ENCODE measurements at regions not wholly inside any gene's neighbourhood (a gene's known extent, or its start where the extent isn't known, plus 50 kb on each side); places are given as distances from the start of the nearest gene placed in this dataset.

DNA sequence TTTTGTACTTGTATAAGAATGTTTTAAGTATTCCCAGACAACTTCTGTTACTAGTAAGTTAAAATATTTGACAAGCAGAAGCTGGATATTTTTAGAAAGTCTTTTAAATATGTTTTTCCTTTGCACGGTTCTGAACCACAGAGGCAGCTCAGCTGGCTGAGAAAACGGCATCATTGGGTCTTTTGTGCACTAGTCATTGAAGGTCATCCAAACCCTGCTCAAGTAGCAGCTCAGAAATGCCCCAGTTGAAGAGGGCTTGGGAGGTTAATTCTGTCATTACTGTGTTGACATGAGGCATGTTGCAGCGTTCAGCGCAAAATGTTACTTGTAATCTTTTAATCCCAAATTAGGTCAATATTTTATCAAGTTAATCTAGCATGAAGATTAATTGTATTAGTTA is 383.7 kb upstream of the FAM241A start:
- Histone ChIP-seq H3K36me3 (no peaks in the 10 kb centered on the region), H3K27ac (no peak overlapping the region), H3K4me1 (no peaks in the 10 kb centered on the region), H3K27me3 (no peaks in the 10 kb centered on the region), H3K9me3 (peaks cover 0 to 15% (median 0%) of the 10 kb centered on the region in 11 donors), H3K4me3 (no peak overlapping the region)
- intact Hi-C loops (cut with DNase I): no loop called here
- TF ChIP-seq, protein P1, sequence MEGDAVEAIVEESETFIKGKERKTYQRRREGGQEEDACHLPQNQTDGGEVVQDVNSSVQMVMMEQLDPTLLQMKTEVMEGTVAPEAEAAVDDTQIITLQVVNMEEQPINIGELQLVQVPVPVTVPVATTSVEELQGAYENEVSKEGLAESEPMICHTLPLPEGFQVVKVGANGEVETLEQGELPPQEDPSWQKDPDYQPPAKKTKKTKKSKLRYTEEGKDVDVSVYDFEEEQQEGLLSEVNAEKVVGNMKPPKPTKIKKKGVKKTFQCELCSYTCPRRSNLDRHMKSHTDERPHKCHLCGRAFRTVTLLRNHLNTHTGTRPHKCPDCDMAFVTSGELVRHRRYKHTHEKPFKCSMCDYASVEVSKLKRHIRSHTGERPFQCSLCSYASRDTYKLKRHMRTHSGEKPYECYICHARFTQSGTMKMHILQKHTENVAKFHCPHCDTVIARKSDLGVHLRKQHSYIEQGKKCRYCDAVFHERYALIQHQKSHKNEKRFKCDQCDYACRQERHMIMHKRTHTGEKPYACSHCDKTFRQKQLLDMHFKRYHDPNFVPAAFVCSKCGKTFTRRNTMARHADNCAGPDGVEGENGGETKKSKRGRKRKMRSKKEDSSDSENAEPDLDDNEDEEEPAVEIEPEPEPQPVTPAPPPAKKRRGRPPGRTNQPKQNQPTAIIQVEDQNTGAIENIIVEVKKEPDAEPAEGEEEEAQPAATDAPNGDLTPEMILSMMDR (IDR thresholded peaks at IDR 0.05): no peak
- ATAC-seq: no peak
- DNase-seq: no peak
- 23 to 26% methylated on average over 4 of the region's 4 CpGs for WGBS, 2 donors

DNA sequence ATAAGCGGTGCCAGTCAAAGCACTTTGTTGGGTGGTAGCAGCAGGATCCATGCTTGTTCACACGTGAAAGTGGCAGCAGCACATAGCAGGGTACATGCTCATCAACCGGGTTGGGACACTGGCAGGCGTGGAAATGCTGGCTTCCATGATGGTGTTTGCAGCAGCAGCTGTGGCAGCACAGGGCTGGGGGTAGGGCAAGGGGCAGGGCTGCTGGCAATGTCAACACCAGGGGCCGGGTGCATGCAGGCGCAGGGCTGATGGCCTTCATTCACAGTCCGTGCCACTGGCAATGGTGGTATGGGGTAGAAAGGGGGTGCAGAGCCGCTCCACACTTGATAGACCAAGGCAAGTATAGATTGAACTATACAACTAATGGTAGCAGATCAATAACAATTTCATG is 374.7 kb upstream of the FAM241A start:
- Histone ChIP-seq H3K36me3 (no peaks in the 10 kb centered on the region), H3K27me3 (peaks cover 0 to 11% (median 0%) of the 10 kb centered on the region in 7 donors), H3K4me3 (no peak overlapping the region), H3K27ac (no peak overlapping the region), H3K4me1 (no peaks in the 10 kb centered on the region), H3K9me3 (peaks cover 0 to 13% (median 0%) of the 10 kb centered on the region in 11 donors)
- DNase-seq (no peak), ATAC-seq (no peak)
- TF ChIP-seq, protein P1 (IDR thresholded peaks at IDR 0.05): no peak
- 64 to 75% methylated on average over 8 of the region's 8 CpGs for WGBS, 2 donors
- intact Hi-C loops (cut with DNase I): no loop called here

DNA sequence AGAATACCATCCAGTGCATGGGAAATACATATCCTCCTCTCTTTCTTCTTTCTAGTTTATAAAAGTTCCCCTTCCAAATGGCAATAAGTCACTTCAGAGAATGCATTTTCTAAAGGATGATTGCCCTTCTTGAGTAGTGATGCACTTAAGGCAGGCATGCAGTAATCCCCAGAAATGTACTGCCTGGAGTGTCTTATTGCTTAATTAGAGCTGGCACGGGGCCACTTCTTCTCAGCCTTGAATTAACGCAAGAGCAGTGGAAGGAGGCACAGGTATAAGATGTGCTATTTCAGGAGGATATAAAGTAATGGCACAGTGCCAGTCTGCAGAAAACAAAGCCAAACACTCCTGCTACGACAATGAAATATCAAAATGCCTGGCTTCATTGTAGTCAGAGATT is 371.4 kb upstream of the FAM241A start:
- ATAC-seq: no peak
- DNase-seq: no peak

DNA sequence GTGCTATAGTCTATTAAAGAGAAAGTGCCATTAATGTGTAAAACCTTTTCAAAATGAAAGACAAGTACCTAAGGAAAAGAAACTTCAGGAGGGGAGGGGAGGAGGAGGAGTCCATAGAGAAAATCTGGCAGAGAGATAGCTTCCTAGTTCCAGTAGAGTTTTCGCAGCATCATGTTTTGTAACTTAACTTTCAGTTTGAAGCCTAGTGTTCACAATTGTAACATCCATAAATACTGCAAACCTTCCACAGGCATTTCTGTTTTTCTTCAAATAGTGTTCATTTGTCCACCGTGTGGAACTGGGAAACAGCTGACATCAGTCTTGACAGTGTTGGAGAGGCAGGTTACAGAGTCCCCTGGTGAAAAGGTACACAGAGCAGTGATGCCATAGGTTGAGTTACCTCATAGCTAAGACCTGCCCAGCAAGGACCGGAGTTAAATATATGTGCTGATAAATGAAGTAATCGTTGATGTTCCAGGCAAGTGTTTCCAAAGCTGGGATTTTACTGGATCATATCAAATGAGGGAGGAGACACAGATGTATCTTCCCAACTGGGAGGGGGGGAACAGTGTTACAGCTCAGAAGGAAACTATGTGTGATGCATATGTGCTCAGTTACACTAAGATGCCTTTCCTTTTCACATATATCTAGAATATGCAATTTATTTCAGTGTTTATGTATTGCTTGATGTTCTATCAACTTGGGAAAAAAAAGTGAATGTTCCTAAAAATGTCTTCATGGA is 369.5 kb upstream of the FAM241A start:
- ATAC-seq: no peak

More for the DNA sequence above, 371.4 kb upstream of the FAM241A start:
- no peak overlapping the region for H3K27ac ChIP-seq
- H3K36me3 ChIP-seq: no peaks in the 10 kb centered on the region
- no peaks in the 10 kb centered on the region for H3K4me1 ChIP-seq
- no peak overlapping the region for H3K4me3 ChIP-seq
- peaks cover 0 to 11% (median 0%) of the 10 kb centered on the region in 7 donors for H3K27me3 ChIP-seq
- H3K9me3 ChIP-seq: peaks cover 0 to 4% (median 0%) of the 10 kb centered on the region in 11 donors
- intact Hi-C loops (cut with DNase I): no loop called here
- WGBS, 2 donors: 51 to 52% methylated on average over 3 of the region's 3 CpGs
- TF ChIP-seq, protein P1 (IDR thresholded peaks at IDR 0.05): no peak

More for the DNA sequence above, 369.5 kb upstream of the FAM241A start:
- Histone ChIP-seq H3K36me3 (no peaks in the 10 kb centered on the region), H3K4me1 (no peaks in the 10 kb centered on the region), H3K4me3 (no peak overlapping the region), H3K27ac (no peak overlapping the region), H3K27me3 (peaks cover 0 to 12% (median 0%) of the 10 kb centered on the region in 7 donors), H3K9me3 (no peaks in the 10 kb centered on the region)
- TF ChIP-seq, protein P1 (IDR thresholded peaks at IDR 0.05): no peak
- intact Hi-C loops (cut with DNase I): no loop called here
- WGBS, 2 donors: 55% methylated on average over 4 of the region's 4 CpGs
- no peak for DNase-seq
